ENCODE measurements at regions not wholly inside any gene's neighbourhood (a gene's known extent, or its start where the extent isn't known, plus 50 kb on each side); places are given as distances from the start of the nearest gene placed in this dataset.

GRCh38 chr19:32029235-32029634, 316.2 kb upstream of the ZNF507 start:
- Histone ChIP-seq H3K27me3 (ENCODE audit: insufficient read depth) (no peaks in the 10 kb centered on the region), H3K36me3 (replicated peaks in 1 of 2; ENCODE audit: control insufficient read depth in 1 of 2, insufficient read depth in 2 of 2, low read length in 1 of 2) (no peaks in the 10 kb centered on the region), H3K9me3 (no peaks in the 10 kb centered on the region), H3F3A (replicated peaks; ENCODE audit: insufficient read depth) (no peaks in the 10 kb centered on the region), H2AFZ (ENCODE audit: low read depth) (no peak overlapping the region), H4K20me1 (ENCODE audit: insufficient read depth) (no peaks in the 10 kb centered on the region), H3K4me1 (ENCODE audit: control insufficient read depth in 1 of 2, insufficient read depth in 2 of 2, low read depth in 1 of 2, low read length in 1 of 2) (peaks cover 0 to 4% of the 10 kb centered on the region in 2 experiments; a peak in 1 of 4 replicates), H3K9me2 (no peaks in the 10 kb centered on the region), H3K4me3 (ENCODE audit: low read depth in 2 of 2, low read length in 1 of 2) (no peak overlapping the region), H3K9ac (no peak overlapping the region), H3K27ac (ENCODE audit: low read depth in 2 of 2, low read length in 1 of 2) (no peak overlapping the region), H3K4me2 (no peak overlapping the region), H3K79me2 (ENCODE audit: insufficient read depth) (no peaks in the 10 kb centered on the region)
- DNase-seq, result no peak
- ChIA-PET POLR2A (no interaction called here), CTCF (interaction anchor here (1.2 to 1.3 kb wide), 2 partner anchors 13 to 85 kb away, joined by 4 to 5 read pairs; no protein-coding TSS in a partner anchor)
- WGBS (ENCODE audit: low lambda C conversion rate), result 29% methylated on average over 6 of the region's 6 CpGs
- TF ChIP-seq GATA2 (CRISPR knock-in tag; IDR thresholded peaks at IDR 0.05), result peak; percentile 34; the same call in 1 of the 2 replicates
- TF ChIP-seq MEF2A (IDR thresholded peaks at IDR 0.05; ENCODE audit: borderline replicate concordance, low read depth), result no peak

DNA sequence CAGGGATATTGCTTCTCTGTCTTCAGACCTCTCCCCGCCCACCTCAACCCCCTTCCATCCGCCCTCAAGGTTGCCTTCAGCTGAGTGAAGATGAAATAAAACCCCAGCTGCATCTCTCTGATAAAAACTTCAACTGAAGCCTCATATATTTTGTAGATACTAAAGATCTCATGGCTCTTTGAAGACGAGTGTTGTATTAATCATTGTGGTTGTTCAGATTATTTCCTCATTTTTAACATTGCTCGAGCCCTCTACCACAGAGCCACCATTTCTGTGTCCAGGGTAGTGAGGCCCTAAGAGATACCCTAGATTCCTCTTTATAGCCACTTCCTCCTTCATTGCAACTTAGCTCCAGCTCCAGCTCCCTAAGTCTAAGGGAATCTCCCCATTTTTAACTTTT, 312.8 kb upstream of the ZNF507 start:
- Histone ChIP-seq H3K36me3 (replicated peaks in 1 of 2; ENCODE audit: control insufficient read depth in 1 of 2, insufficient read depth in 2 of 2, low read length in 1 of 2) (no peaks in the 10 kb centered on the region), H3K4me2 (no peak overlapping the region), H3K27me3 (ENCODE audit: insufficient read depth) (no peaks in the 10 kb centered on the region), H3K79me2 (ENCODE audit: insufficient read depth) (no peaks in the 10 kb centered on the region), H3K4me3 (ENCODE audit: low read depth in 2 of 2, low read length in 1 of 2) (no peak overlapping the region), H3K9ac (no peak overlapping the region), H4K20me1 (ENCODE audit: insufficient read depth) (no peaks in the 10 kb centered on the region), H3K4me1 (ENCODE audit: control insufficient read depth in 1 of 2, insufficient read depth in 2 of 2, low read depth in 1 of 2, low read length in 1 of 2) (peaks cover 0 to 4% of the 10 kb centered on the region in 2 experiments; a peak in 1 of 4 replicates), H3K27ac (ENCODE audit: low read depth in 2 of 2, low read length in 1 of 2) (no peak overlapping the region), H3F3A (replicated peaks; ENCODE audit: insufficient read depth) (no peaks in the 10 kb centered on the region), H2AFZ (ENCODE audit: low read depth) (no peak overlapping the region), H3K9me3 (no peaks in the 10 kb centered on the region), H3K9me2 (no peaks in the 10 kb centered on the region)
- 5% methylated on average over 4 of the region's 4 CpGs for WGBS (ENCODE audit: low lambda C conversion rate)
- no peak for TF ChIP-seq RCOR1 (IDR thresholded peaks at IDR 0.05; ENCODE audit: low read length)
- TF ChIP-seq JUND (IDR thresholded peaks at IDR 0.05), result no peak
- TF ChIP-seq MXI1 (IDR thresholded peaks at IDR 0.05; ENCODE audit: low read depth, low read length), result no peak
- TF ChIP-seq TEAD4 (IDR thresholded peaks at IDR 0.05; ENCODE audit: borderline replicate concordance, insufficient read depth), result no peak
- no peak for TF ChIP-seq SMC3 (IDR thresholded peaks at IDR 0.05; ENCODE audit: low read depth, low read length)
- TF ChIP-seq MAX (IDR thresholded peaks at IDR 0.05; ENCODE audit: low read depth), result no peak
- TF ChIP-seq SIN3A (IDR thresholded peaks at IDR 0.05; ENCODE audit: borderline replicate concordance, low read depth, low read length), result no peak
- TF ChIP-seq, protein P1, sequence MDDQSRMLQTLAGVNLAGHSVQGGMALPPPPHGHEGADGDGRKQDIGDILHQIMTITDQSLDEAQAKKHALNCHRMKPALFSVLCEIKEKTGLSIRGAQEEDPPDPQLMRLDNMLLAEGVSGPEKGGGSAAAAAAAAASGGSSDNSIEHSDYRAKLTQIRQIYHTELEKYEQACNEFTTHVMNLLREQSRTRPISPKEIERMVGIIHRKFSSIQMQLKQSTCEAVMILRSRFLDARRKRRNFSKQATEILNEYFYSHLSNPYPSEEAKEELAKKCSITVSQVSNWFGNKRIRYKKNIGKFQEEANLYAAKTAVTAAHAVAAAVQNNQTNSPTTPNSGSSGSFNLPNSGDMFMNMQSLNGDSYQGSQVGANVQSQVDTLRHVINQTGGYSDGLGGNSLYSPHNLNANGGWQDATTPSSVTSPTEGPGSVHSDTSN (IDR thresholded peaks at IDR 0.05), result no peak
- TF ChIP-seq FOXJ3 (CRISPR knock-in tag; IDR thresholded peaks at IDR 0.05), result no peak
- TF ChIP-seq GABPA (IDR thresholded peaks at IDR 0.05; ENCODE audit: low read depth), result no peak
- TF ChIP-seq RXRA (IDR thresholded peaks at IDR 0.05; ENCODE audit: borderline replicate concordance, low read depth), result no peak
- no peak for TF ChIP-seq EZH2phosphoT487 (IDR thresholded peaks at IDR 0.05; ENCODE audit: borderline replicate concordance, low read depth)
- no peak for TF ChIP-seq TAF1 (IDR thresholded peaks at IDR 0.05; ENCODE audit: borderline replicate concordance, low read depth, low read length)
- TF ChIP-seq, protein P2, sequence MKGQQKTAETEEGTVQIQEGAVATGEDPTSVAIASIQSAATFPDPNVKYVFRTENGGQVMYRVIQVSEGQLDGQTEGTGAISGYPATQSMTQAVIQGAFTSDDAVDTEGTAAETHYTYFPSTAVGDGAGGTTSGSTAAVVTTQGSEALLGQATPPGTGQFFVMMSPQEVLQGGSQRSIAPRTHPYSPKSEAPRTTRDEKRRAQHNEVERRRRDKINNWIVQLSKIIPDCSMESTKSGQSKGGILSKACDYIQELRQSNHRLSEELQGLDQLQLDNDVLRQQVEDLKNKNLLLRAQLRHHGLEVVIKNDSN (IDR thresholded peaks at IDR 0.05; ENCODE audit: borderline replicate concordance, low read depth), result no peak
- TF ChIP-seq CHD2 (IDR thresholded peaks at IDR 0.05; ENCODE audit: low read length, partially characterized antibody), result no peak
- TF ChIP-seq, protein P3, sequence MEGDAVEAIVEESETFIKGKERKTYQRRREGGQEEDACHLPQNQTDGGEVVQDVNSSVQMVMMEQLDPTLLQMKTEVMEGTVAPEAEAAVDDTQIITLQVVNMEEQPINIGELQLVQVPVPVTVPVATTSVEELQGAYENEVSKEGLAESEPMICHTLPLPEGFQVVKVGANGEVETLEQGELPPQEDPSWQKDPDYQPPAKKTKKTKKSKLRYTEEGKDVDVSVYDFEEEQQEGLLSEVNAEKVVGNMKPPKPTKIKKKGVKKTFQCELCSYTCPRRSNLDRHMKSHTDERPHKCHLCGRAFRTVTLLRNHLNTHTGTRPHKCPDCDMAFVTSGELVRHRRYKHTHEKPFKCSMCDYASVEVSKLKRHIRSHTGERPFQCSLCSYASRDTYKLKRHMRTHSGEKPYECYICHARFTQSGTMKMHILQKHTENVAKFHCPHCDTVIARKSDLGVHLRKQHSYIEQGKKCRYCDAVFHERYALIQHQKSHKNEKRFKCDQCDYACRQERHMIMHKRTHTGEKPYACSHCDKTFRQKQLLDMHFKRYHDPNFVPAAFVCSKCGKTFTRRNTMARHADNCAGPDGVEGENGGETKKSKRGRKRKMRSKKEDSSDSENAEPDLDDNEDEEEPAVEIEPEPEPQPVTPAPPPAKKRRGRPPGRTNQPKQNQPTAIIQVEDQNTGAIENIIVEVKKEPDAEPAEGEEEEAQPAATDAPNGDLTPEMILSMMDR (IDR thresholded peaks at IDR 0.05), result no peak
- TF ChIP-seq TCF12 (IDR thresholded peaks at IDR 0.05), result no peak
- no peak for TF ChIP-seq ZBTB33 (IDR thresholded peaks at IDR 0.05; ENCODE audit: borderline replicate concordance, low read depth)
- no peak for TF ChIP-seq NFIC (IDR thresholded peaks at IDR 0.05; ENCODE audit: borderline replicate concordance)
- CTCF ChIA-PET, result interaction anchor here (1.3 to 1.7 kb wide), 2 partner anchors 8 to 192 kb away, joined by 4 read pairs; no protein-coding TSS in a partner anchor
- POLR2A ChIA-PET, result no interaction called here
- DNase-seq, result no peak

Data from SK-N-SH (cell line).